ENCODE measurements at regions not wholly inside any gene's neighbourhood (a gene's known extent, or its start where the extent isn't known, plus 50 kb on each side); places are given as distances from the start of the nearest gene placed in this dataset.

DNA sequence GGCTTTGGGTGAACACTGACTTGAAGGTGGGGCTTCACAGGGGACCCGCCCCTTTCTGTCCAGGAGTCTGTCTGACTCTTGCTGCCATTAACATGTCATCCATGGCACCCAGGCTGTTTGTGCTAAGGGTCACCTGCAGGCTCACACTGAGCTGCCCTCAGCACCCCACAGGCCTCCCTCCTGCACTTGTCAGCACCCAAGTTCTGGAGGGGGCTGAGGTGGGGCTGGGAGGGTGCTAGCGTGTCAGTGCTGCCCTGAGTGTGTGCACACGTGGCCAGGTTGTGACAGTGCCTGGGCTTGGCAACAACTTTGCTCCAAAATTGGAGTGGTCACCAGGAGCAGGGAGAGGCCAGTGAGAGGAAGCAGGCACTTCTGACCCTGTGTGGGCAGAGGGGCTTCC, 963.2 kb downstream of the TRHDE start:
- no peak overlapping the region for H3K4me3 ChIP-seq
- no peaks in the 10 kb centered on the region for H3K27me3 ChIP-seq
- H3K27ac ChIP-seq = no peak overlapping the region
- no peaks in the 10 kb centered on the region for H3K36me3 ChIP-seq
- no peaks in the 10 kb centered on the region for H3K9me3 ChIP-seq (replicated peaks)
- DNase-seq = no peak
- no peaks in the 10 kb centered on the region for H3K4me1 ChIP-seq

DNA sequence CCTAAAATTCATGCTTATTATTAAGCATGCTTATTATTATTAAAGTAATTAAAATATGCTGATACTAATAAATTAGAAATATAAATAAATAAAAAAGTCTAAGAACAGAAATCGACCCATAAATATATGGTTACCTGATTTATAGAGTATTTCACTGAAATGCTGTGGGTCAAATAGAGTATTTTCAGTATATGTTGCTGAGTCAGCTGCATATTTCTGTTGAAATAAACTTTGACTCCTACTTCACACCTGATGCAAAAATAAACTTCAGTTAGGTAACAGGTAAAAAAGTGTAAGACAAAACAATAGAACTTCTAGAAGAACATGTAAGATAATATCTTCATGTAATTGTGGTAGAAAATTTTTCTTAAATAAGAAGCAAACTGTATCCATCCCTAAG, 967.9 kb downstream of the TRHDE start:
- Histone ChIP-seq H3K36me3 (no peaks in the 10 kb centered on the region), H3K4me3 (no peak overlapping the region), H3K9me3 (replicated peaks) (no peaks in the 10 kb centered on the region), H3K4me1 (no peaks in the 10 kb centered on the region), H3K27ac (no peak overlapping the region), H3K27me3 (no peaks in the 10 kb centered on the region)
- no peak for DNase-seq

DNA sequence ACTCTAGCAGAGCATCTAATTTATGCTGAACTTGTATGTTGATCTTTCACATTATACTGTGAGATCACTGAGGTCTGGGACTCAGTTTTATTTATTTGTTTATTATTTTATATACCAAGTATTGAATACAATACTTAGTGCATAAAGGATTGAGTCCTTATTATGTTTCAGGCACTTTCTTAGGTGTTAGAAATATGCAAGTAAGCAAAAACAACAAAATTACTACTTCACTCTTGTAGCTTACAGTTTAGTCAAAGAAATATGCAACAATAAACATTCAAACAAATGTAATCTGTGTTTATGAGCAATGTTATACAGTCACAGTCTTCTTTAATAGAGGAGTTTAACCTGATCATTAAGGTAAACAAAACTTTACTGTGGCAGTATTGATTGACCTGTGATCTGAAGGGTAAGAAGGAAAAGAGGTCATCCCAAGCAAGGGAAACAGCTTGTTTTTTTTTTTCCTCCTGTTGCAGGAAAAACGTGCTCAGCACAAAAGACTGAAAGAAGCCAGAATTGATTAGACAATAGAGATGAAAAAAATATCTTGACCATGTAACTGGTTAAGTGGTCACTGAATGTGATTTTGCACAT, 990.7 kb downstream of the TRHDE start:
- Histone ChIP-seq H3K9me3 (replicated peaks) (no peaks in the 10 kb centered on the region), H3K27ac (no peak overlapping the region), H3K27me3 (no peaks in the 10 kb centered on the region), H3K4me3 (no peak overlapping the region), H3K4me1 (no peaks in the 10 kb centered on the region), H3K36me3 (no peaks in the 10 kb centered on the region; the same call in 1 of the 2 replicates)
- no peak for DNase-seq

DNA sequence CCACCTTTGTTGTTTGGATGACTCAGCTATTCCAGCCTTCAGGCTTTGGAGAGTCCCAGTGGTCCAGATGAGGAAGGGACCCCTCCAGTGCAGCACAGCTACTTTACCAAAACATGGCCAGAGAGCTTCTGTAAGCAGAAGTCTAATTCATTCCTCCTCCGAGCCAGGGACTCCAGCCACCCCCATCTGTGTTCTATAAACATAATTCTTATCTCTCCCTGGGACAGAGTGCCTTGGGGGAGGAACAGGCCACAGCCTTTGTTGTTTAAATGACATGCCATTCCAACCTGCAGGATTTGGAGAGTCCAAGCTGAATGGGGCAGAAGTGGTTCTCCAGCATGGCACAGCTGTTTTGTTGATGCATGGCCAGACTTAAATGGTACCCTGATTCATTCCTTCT, 994.0 kb downstream of the TRHDE start:
- Histone ChIP-seq H3K36me3 (no peaks in the 10 kb centered on the region; the same call in 1 of the 2 replicates), H3K27me3 (no peaks in the 10 kb centered on the region), H3K4me1 (no peaks in the 10 kb centered on the region), H3K27ac (no peak overlapping the region), H3K4me3 (no peak overlapping the region), H3K9me3 (replicated peaks) (no peaks in the 10 kb centered on the region)
- no peak for DNase-seq

DNA sequence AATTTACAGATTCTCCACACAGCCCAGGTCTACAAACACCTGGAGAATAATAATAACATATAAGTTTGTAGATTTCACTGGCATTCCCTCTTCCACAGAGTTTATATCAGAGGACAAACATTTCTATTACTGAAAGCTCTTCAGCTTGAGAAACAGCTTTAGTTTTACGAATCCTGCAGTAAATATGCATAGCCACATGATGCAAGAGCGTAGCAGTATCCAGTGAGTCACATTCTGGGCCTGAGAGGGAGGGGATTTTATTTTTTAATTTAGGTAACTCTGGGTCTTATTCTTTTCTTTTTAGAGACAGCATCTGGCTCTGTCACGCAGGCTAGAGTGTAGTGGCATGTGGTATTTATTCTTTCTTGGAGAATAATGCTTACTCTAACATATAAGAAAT, 1002.8 kb downstream of the TRHDE start:
- Histone ChIP-seq H3K9me3 (replicated peaks) (no peaks in the 10 kb centered on the region), H3K27me3 (no peaks in the 10 kb centered on the region), H3K36me3 (no peaks in the 10 kb centered on the region), H3K4me3 (no peak overlapping the region), H3K27ac (no peak overlapping the region), H3K4me1 (no peaks in the 10 kb centered on the region)
- DNase-seq = no peak

DNA sequence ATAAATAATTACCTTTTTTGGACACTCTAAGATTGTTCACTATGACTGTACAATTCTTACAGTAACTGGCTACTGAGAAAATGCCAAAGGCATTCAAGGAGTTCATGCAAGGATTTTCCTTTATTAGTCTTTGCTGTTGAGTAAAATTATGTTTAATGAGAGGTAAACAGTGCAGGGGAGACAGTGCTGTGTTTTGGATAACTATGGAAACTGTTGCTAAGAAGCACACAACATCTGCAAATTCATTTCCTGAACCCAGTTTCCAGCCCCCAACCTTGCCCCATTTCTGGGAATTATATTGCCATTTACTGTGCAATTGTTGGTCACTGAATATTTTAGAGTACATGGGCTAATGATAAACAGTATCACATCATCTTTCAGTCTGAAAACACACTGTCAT, 1005.8 kb downstream of the TRHDE start:
- Histone ChIP-seq H3K36me3 (no peaks in the 10 kb centered on the region), H3K27me3 (no peaks in the 10 kb centered on the region), H3K4me1 (no peaks in the 10 kb centered on the region), H3K4me3 (no peak overlapping the region), H3K9me3 (replicated peaks) (no peaks in the 10 kb centered on the region), H3K27ac (no peak overlapping the region)
- no peak for DNase-seq

DNA sequence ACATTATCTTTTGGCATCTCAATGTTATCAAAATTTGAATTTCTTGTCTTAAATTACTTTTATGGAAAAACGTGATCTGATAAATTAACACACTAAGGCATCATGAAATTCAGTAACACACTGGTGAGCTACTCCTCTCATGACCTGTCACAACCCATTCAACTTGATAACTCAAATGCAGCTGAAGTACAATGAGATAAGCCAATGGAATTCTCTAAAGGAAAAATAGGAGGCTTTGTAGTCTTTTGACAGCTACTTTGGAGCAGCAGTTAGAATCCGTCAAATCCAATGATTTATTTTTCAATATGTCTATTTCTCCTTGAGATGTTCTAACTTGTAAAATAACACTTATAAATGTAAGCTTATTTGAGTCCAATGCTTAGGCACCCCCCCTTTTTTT, 1029.4 kb downstream of the TRHDE start:
- H3K4me1 ChIP-seq = no peaks in the 10 kb centered on the region
- no peak for DNase-seq
- no peaks in the 10 kb centered on the region for H3K27me3 ChIP-seq
- H3K27ac ChIP-seq = no peak overlapping the region
- H3K4me3 ChIP-seq = no peak overlapping the region
- H3K36me3 ChIP-seq = no peaks in the 10 kb centered on the region
- no peaks in the 10 kb centered on the region for H3K9me3 ChIP-seq (replicated peaks)

DNA sequence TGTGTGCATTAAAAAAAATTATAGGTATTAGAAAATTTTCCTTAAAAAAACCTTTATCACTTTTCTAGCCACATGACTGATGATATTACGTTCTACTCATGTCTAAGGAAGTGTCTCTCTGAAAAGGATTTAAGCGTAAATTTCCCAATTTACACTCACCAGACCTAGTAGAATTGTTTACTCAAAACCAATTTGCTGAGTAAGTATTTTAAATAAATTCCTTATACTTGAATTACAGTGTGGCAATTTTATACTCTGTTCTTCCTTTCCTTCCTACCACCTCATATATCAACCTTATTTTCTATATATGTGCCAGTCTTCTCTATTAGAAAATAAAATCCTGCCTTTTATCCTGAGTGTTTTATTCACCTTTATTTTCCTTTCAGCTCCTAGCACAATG, 1035.1 kb downstream of the TRHDE start:
- no peak for DNase-seq
- H3K4me3 ChIP-seq = no peak overlapping the region
- H3K27ac ChIP-seq = no peak overlapping the region
- H3K9me3 ChIP-seq (replicated peaks) = no peaks in the 10 kb centered on the region
- no peaks in the 10 kb centered on the region for H3K27me3 ChIP-seq
- H3K36me3 ChIP-seq = no peaks in the 10 kb centered on the region
- H3K4me1 ChIP-seq = no peaks in the 10 kb centered on the region

DNA sequence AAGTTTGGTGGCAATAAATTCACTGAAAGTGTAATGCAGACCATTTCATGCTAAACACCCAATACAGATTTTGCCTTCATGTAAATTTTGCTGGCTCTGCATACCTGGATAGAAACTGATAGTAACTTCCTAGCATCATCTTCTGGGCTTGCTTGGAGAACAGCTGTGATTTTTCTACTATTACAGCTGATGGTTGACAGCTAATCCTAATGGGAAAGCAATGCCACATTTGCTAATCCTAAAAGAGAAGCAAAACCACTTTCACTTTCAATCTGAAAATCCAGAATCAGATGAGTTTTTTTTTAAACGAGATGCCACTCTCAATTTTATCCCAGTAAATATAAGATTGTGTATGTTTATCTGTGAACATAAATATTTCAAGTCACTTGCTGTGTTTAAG, 1035.9 kb downstream of the TRHDE start:
- Histone ChIP-seq H3K9me3 (replicated peaks) (no peaks in the 10 kb centered on the region), H3K27ac (no peak overlapping the region), H3K4me1 (no peaks in the 10 kb centered on the region), H3K4me3 (no peak overlapping the region), H3K27me3 (no peaks in the 10 kb centered on the region), H3K36me3 (no peaks in the 10 kb centered on the region)
- DNase-seq = peak in 1 of 2 experiments; percentile 8

DNA sequence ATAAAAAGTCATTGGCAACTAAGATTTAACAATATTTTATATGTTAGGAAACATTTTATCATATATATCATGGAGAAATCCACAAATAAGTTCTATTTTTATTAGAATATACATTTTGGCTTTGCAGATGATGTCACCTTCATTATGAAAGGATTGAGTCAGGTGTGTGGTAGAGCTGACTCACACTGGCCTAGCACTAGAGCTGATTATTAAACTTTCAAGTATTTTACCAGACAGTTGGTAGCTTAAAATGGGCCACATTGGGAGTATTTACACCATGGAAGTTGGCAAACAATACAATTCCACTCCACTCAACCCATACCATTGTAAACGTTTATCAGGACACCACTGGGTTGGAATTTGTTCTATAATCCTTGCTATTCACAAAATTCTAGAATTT, 1036.6 kb downstream of the TRHDE start:
- H3K27me3 ChIP-seq = no peaks in the 10 kb centered on the region
- no peak overlapping the region for H3K27ac ChIP-seq
- no peaks in the 10 kb centered on the region for H3K36me3 ChIP-seq
- no peak overlapping the region for H3K4me3 ChIP-seq
- no peaks in the 10 kb centered on the region for H3K9me3 ChIP-seq (replicated peaks)
- DNase-seq = no peak
- no peaks in the 10 kb centered on the region for H3K4me1 ChIP-seq

DNA sequence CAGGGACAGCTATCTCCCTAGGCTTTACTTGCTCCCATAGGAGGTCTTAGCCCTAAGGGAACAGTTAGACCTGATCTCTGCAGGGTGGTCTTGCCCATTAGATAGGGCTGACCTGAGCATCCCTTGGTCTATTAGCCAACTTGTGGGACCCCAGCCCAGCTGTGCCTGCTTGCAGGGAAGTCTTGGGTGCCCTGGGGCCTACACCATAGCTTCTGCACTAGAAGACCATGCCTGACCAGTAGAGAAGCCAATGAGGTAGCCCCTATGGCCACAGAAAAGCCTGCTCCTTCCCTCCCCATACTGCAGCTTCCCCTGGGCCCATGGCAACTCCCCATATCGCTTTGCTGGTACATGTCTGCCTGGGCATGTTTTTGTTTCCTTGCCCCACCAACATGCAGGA, 1049.1 kb downstream of the TRHDE start:
- Histone ChIP-seq H3K36me3 (no peaks in the 10 kb centered on the region), H3K4me3 (no peak overlapping the region), H3K27ac (no peak overlapping the region), H3K4me1 (no peaks in the 10 kb centered on the region), H3K27me3 (no peaks in the 10 kb centered on the region), H3K9me3 (replicated peaks) (no peaks in the 10 kb centered on the region)
- DNase-seq = no peak

DNA sequence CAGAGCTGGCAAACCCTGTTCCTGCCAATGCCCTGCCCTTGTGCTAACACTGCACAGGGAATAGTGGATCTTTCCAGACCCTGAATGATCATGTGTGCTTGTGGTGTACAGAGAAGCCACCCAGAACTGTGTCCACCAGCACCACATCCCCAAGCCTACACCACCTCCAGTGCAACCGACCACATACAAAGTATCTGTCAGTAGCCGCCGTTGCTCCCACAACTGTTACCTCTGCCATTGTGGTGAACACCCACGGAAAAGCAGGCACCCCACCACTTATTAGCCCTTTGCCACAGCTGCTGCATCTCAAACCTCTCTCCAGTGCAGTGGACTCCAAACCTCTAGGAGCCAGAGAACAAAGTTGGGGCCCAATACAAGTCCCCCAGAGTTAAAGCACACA, 1049.6 kb downstream of the TRHDE start:
- no peak for DNase-seq
- Histone ChIP-seq H3K4me3 (no peak overlapping the region), H3K27me3 (no peaks in the 10 kb centered on the region), H3K4me1 (no peaks in the 10 kb centered on the region), H3K27ac (no peak overlapping the region), H3K9me3 (replicated peaks) (no peaks in the 10 kb centered on the region), H3K36me3 (no peaks in the 10 kb centered on the region)

DNA sequence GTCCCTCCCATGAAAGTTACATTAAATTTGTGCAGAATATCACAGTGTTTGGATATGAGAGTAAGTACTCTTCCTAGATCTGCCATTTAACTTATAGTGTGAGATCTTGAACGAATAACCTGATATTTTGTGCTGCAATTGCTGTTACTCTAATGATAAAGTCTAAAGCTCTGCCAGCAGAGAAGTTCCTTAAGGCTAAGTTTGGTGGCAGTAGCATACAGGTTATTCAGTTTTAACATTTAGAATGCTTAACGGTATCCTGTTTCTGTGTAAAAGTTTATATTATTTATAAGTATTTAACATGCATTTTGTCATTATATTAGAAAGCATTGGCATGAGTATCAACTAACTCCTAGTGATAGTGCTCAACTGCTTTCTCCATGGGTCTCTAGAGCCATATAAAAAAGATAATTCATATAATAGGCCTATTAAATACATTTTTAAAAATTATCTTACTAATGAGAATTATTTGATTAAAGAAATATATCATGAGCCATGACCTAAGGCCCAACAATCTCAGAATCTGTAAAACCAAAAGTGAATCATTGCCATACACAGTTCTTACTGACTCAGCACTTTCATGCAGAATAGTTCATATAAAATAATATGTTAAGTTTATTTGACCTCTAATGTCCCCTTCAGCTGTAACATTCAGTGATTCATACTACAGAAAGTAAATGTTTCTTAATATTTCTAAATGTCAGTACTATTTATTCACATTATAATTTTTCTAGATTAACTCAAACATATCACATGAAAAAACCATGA, 1058.6 kb downstream of the TRHDE start:
- Histone ChIP-seq H3K9me3 (replicated peaks) (no peaks in the 10 kb centered on the region), H3K4me3 (no peak overlapping the region), H3K27ac (no peak overlapping the region), H3K27me3 (no peaks in the 10 kb centered on the region), H3K4me1 (no peaks in the 10 kb centered on the region), H3K36me3 (no peaks in the 10 kb centered on the region)
- no peak for DNase-seq

DNA sequence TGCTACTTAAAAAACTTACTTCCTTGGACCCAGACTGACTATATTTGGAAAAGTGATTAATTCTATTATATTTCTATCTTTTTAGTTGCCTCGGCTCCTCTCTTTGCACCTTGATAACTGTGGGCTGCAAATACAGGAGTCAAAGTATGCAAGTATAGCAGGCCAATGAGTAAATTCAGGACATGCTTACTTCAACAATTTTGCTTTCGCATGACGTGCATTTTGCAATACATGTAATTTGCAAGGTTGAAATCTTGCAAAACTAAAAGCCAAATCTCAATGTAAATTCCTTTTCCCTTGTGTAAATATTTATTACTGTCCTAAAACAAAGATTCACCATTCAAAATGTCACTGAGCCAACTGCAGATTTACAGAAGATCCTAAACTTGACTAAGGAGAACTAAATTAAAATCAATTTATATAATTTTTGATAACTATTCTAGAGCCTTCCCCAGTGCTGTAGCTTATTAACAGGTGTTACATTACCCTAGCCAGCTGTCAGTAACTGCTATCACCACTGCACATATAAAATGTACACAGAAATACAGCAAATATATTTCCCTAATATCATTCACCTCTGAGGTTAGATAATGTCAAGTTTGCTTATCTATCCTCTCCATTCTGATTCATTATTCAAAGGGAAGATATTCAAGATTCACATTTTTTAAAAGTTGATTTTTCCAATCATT, 1069.5 kb downstream of the TRHDE start:
- Histone ChIP-seq H3K36me3 (no peaks in the 10 kb centered on the region), H3K4me1 (no peaks in the 10 kb centered on the region), H3K4me3 (no peak overlapping the region), H3K9me3 (replicated peaks) (no peaks in the 10 kb centered on the region), H3K27me3 (no peaks in the 10 kb centered on the region), H3K27ac (no peak overlapping the region)
- DNase-seq = no peak

DNA sequence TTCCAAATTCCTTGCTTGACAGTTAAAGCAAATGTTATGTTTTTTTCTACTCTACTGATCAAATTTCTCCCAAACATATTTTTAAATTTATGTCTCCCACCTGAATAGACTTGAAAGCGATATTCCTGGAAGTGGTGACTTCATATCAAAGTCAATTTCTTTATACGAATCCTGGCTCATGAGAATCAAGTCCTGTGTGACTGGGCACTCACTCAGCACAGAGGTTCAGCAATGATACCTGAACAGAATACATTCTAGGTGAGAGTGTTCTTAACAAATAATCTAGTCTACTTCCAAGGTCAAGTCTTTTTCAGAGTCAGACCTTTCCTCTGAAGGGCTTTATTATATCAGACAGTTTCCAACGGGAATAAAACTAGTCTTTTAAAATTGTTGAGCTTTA, 1070.6 kb downstream of the TRHDE start:
- no peaks in the 10 kb centered on the region for H3K4me1 ChIP-seq
- no peak overlapping the region for H3K4me3 ChIP-seq
- H3K36me3 ChIP-seq = no peaks in the 10 kb centered on the region
- DNase-seq = no peak
- H3K27me3 ChIP-seq = no peaks in the 10 kb centered on the region
- H3K9me3 ChIP-seq (replicated peaks) = no peaks in the 10 kb centered on the region
- H3K27ac ChIP-seq = no peak overlapping the region

All from SJCRH30 (cell line).